GM21825 (cell line): ENCODE measurements at regions not wholly inside any gene's neighbourhood (a gene's known extent, or its start where the extent isn't known, plus 50 kb on each side); places are given as distances from the start of the nearest gene placed in this dataset.

ENCODE experiments used
- ATAC-seq: cut with Tn5 transposase; IDR thresholded peaks from one replicate; pipeline ENCODE4 v1.9.1; 2021; ENCODE audit warnings: mild to moderate bottlenecking, moderate library complexity; ENCODE audit not compliant: unreplicated experiment

DNA sequence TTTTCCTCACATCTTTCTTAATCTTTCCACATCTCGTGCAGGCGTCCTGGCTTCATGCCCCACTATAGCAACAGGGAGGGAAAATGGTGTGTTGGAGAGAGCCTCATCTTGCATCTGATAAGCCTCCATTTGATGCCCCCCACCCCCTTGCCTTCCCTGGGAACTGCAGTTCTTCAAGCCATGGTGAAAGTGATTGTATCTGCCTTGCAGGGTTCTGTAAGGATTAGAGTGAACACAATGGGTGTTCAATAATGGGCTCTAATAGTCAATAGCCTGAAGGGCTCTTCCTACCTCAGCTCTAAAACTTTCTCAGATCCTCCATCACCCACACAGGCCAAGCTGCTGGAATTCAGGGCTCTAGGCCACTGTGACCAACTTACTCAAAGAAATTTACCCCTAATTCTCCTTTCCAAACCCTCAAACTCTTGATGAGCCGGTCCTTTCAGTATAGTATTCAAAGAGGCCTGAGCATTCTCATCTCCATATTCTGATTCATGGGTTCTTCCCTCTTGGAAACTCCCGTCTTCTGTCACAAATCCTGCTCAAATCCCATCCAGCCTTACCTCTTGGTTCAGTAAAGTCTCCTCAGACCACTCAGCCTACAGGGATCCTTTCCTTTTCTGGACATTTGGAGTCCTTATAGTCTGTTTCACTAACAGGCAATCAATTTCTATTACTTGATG lies 128.3 kb upstream of the TRIM2 start:
- no peak for ATAC-seq

DNA sequence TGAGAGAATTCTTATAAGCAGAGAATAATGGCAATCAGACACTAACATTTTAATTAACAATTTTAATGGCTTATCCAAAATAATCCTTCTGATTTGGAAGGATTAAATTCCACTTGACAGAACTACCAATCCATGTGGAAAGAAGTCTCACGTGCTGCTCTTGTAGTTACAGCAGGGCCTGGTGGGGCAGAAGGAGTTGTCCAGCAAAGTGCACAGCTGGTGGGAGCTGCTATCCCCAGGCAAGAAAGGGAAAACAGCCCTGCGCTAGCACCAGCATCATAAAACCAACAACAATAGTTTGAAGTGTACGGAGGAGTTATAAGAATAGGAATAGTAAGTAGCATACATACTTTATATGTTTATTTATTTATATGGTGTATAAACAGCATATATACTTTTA lies 127.4 kb upstream of the TRIM2 start:
- ATAC-seq, result no peak

DNA sequence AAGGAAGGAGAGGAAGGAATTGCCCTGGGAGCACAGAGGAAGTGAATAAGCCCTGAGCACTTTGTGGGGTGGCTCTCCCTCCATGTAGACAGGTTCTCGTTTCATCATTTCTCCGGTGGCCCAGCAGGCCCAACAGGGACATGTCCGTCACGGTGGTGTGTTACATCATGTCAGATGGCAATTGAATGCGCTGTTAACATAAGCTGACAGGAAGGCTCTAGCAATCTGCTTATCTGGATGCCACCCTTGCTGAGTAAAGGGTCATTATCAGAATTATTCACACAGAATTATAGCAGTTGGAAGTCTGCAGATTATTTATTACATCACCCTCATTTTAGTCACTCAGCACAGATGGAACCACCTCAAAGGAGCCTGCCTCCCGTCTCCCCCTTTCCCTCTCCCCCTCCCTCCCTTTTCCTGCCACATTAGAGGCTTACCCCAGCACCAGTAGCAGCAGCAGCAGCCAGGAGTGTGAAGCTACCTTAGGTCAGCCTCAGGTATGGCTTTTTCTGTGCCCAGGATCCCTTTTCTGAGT lies 124.3 kb upstream of the TRIM2 start:
- no peak for ATAC-seq

DNA sequence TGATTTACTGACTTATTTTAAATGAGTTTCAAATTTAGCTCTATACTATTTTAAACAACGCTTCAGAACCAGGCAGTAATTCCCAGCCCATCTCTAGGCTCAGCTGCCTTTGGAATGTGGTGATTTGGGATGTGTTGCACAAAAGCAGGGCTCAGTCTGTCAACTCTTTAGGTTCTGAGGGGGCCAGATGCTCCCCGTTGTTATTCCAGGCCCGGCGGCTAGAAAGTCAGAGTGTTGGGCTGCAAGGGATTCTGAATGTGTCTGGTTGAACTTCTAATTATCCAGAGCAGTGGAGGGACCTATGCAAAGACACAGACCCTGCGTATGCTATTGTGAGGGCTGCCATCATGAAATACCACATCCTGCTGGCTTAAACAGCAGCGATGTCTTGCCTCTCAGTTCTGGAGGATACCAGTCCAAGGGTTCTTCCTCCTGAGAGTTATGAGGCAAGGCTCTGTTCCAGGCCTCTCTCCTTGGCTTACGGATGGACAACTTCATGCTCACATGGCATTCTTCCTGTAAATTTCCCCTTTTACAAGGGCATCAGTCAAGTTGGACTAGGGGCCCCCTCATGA lies 123.2 kb upstream of the TRIM2 start:
- ATAC-seq, result no peak

DNA sequence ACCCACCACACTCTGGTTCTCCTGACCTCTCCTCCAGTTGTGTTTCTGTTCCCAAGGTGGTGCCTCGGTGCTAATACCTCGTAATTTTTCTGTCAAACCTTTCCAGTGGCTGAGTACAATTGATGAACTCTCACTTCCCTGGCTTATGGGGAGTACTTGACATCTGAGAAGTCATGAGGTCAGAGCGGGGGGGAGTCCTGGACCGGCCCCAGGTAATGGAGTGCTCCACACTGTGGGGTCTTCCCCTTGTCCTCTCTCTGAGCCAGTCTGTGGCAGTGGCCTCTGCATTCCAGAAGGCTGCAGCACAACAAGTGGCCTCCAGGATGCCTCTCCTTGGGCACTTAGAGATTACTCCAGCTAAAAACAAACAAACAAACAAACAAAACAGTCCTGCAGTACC lies 122.5 kb upstream of the TRIM2 start:
- ATAC-seq, result no peak

DNA sequence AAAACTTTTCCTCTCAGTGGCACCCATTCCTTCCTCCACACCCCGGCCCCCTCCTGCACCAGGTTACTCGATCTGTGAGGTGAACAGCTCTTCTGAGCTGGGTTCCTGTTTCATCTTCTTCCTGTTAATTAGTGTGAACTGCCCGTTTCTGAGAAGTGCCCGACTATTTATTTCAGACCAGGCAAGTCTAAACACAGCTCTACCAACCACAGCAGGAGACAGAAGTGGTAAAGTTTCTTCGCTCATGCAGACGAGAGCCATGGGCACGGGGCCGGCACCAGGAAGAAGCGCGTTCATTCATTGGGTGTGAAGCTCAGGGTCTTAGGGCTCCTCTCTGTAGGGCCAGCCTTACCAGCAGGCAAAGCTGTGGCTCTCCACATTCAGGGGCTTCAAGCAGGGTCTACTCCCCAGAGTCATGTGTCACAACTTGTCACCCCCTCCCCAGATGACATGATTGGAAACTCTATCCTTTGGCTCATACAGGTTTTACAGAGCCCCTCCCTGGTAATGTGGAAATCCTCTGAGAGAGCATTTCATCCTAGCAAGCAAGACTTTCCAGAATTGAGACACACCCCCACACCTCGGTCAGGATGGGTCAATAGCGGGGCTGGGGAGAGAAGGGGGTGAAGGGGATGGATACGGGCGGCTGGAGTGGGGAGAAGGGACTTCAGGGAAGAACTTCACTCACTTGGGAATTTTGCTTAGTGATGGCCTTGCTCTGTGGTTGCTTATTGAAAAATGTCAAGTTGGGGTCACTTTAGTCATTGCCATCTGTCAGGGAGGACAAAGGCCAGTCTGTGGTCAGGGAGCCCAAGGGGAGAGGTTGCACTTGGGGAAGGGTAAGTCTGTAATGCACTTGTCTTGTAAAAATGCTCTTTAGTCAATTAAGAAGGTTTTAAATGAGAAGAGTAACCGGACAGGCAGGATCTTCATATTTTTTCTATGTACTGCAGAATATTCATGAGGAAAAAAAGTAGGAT lies 121.6 kb upstream of the TRIM2 start:
- no peak for ATAC-seq

DNA sequence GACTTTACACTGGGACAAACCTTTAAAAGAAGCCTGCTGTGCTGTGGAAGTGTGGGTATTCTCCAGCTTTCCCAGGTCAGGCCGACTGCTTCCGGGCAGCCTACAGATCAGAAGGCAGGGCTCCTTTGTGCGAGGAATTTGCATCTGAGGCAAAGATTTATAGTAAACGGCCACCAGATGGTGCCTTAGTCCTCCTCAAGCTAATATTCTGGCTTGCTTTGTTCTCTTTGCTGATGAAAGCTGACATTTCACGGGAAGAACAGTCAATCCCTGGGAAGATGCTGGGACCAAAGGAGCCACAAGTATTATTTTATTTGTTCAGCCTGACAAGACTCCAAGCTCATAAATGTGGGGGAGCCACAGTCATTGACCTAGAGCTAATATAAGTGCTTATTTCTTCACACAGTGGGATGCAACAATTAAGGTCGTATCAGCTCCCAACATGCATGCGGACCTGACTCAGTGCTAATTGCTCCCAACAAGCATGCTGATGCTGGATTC lies 120.7 kb upstream of the TRIM2 start:
- peak; percentile 56 for ATAC-seq

DNA sequence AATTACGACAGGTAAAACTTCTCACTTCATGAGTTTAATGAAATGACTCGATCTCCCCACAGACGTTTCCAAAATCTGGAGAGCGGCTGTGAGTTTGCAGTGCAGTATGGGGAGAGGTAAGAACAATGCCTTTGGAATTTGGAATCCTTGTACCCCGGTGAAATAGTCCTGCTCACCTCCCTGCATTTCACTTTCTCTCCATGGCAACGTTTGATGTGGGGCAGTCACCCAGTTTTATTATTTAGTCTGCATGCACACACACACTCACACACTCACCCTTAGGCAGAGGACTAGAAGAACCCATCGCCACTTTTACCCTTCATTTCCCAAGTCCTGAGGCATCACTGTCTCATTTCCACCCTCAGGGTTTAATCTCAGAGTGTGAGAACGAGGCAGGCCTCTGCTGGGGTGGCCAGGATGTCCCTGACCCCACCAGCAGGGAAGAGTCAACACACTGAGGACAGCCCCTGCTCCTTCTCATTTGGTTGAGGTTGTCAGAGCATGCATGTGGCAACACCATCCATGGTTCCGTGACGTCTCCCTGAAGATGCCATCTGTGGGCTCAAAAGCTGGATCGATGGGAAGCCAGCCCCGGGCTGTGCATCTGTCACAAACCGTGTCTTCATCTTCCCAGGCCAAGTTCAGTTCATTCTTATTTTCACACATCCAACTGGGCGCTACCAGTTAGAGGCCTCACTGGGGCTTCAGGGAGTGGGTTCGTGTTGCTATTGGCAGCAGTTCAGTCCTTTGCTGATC lies 119.8 kb upstream of the TRIM2 start:
- ATAC-seq, result no peak

DNA sequence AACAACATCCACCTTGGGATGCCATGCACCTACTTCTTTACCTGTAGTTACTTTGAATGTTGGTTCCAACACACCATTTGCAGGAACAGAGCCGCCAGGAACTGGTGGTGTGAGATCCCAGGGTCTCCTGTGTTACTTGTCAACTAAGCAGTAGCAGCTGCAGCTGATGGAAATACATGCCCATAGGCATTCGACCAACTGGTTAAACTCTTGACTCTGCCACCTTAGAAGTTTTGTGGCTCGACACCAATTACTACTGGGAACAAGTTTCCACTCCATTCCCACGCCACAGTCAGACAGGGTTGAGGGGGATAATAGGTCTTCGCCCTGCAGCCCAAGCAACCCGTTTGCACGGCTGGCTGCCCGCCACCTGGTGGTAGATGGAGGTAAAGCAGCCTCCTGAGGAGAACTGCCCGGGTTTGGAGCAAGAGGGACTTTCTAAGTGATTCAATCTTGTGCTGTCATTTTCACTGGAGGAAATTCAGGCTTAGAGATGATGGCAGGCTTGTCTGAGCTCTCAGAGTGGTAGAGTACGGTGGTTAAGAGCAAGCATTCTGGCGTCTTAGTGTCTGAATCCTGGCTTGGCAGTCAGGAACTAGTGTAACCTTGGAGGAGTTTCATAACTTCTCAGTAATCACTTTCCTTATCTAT lies 119.1 kb upstream of the TRIM2 start:
- ATAC-seq, result no peak

DNA sequence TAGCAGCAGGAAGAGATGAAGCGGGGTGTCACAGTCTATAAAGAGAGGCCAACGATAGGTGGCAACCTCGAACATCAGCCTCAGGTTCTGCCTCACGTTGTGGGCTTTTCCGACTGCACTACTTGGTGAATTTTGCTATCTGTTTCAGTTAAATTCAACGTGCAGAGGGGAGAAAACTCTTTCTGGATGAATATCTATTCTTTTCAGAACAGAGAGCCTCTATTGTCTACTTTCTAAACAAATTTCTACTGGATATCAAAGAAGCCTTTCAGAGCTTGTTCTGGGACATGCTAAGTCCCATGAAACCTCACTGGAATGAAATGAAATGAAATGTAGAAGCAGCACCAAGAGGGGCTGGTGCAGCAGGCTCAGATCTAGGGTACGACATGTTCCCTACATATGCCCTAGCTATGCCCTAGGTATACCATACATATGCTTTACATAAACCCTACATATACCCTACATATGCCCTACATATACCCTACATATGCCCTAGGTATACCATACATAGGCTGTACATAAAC lies 116.5 kb upstream of the TRIM2 start:
- ATAC-seq, result no peak

DNA sequence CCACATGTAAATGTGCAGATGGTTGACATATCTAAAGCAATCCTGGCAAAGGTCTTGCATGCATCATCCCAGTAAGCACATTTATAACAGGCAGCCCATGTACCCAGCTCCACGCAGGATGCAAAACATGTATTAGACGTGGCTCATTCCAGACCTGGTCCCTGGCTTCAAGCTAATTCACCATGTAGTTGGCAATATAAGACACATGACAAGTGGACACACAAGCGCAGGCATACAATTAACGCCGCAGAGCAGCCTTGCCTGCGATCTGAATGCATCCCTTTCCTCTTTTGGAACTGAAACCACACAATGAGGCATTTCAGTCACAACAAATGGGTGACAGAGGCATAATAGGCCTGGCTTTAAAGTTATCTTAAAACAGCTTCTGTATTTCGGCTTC lies 114.5 kb upstream of the TRIM2 start:
- no peak for ATAC-seq

DNA sequence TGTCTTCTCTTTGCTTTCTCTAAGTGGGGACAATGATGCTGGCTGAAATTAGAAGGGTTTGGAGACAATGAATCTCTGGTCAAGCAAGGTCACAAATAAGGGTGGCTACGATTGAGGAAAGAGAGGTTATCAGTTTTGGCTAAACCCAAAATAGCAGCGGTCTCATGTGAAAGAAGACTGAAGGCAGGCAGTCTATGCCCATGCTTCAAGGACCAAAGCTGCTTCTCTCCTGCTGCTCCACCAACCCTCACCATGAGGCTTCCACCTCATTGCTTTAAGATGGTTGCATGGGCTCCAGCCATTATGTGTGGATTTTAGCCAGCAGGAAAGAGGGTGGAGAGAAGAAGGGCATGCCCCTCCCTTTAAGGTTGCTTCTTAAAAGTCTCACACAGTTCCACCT lies 114.1 kb upstream of the TRIM2 start:
- no peak for ATAC-seq

DNA sequence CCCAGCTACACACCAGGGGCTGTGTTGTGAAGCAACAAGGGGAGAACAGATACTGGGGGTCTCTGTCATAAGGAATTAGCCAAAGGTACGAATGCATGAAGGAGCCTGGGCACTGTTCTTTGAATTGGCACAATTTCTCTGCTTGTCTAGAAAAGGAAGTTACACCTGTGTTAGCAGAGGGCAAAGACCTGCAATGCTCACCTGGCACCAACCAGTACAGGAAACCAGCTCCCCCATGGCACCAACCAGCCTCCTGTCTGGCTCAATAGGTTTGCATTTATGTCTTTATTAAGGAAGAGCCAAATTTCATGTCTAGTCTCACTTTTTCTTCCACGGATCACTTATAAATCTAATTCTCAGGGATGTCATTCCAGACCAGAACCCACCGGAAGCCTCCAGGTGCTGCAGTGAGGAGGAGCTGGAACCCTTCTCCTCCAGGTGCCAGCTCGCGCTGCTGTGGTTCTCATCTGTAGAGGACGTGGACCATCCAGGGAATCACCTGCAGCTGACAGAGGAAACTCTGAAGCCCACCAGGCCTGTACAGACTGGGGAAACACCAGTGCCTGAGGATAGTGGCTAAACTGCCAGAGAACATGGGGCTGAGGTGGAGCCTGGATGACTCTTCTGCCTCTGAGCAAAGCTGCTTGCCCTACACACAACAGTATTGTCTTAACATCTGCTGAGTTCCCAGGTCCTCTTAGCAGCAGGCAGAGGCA lies 113.4 kb upstream of the TRIM2 start:
- ATAC-seq, result no peak

DNA sequence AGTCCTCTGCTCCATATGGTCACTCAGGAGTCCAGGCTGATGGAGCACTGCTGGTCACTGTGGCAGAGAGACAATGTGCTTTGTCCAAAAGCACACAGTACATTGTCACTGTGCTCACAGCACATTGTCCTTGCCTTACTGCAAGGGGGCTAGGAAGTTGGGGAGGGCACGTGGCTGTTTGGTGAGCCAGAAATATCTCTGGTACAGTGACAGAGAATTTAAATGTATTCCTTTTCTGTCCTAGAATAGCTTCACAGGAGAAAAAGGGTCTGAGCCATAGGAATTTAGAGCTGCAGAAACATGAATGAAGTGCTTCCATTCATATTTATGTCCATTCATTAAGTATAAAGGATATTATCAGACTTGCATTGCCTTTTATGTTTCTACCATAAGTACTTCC lies 110.8 kb upstream of the TRIM2 start:
- no peak for ATAC-seq

DNA sequence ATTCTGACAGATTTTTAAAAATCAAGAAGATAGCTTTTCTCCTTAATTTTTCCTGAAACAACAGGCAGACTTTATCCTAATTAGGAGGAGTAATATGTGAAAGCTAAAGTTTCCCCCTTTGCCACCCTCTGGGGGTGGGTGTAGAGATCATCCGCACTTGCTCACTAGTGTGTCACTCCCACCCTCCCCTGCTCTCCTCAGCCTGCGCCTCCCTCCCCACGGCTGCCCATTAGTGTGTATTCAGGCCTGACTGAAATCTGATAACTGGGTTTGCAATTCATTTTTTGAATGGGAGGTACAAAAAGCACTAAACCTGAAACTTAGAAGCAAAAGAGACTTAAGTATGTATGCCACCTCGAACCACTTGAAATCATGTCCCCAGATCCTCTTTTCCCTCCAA lies 110.4 kb upstream of the TRIM2 start:
- ATAC-seq, result no peak

DNA sequence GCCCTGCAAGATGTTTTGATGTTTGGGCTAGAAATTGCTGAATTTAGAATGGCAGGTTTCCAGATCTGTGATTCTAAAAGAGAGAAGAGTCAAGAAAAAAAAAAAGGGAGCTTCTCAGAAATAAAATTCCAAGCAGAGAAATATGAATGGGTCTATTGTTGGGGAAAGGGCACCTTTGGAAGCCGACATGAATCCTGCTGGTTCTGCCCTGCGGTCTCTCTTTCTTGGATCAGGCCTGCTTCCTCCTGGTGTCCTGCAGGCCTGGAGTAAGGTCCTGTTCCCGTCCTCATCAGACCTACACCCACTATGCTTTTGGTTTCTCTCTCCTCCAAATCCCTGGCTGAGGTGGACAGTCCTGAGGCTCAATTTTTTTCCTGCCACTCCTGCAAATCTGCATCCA lies 109.8 kb upstream of the TRIM2 start:
- no peak for ATAC-seq

DNA sequence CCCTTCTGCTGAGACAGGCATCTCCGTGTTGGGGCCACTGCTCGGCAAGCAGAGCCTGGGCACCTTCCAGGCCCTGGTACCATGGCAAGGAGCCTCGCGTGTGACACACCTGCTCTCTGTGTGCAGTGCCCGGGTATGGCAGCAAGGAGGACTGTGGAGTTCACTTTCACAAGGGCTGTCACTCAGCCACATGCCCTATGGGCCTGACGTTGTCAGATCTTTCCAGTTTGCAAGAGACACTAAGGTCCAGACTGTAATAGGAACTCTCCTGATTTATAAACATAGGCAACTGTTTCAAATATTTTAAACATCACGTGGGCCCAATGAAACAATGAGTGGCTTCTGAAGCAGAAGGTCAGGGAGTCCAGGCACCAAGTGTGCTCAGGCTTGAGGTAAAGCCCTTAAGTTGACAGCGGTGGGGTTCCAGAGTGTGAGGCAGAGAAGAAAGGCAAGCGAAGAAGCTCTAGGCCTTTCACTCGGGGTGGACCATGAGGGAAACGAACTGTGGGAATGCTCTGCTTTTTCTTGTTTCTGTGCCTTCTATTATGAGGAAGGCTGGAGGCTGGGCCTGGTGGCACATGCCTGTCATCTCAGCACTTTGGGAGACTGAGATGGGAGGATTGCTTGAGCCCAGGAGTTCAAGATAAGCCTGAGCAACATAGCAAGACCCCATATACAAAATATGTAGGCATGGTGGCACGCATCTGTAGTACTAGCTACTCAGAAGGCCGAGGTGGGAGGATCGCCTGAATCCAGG lies 108.6 kb upstream of the TRIM2 start:
- ATAC-seq, result no peak

DNA sequence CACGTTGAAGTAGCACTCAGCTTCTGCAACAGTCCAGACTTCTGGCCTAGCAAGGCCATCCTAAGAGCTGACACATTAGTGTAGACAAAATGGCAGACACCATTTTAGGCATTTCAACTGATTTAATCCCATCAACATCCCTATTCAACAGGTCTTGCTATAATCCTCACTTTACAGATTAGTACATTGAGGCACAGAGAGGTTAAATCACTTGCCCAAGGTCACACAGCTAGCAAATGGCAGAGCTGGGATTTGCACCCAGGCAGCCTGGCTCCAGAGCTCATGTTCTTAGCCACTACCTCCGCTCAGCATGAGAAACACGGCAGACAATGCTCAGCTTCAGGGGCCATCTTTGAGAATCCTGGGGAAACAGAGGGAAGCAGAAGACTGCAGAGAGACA lies 107.9 kb upstream of the TRIM2 start:
- ATAC-seq, result no peak

DNA sequence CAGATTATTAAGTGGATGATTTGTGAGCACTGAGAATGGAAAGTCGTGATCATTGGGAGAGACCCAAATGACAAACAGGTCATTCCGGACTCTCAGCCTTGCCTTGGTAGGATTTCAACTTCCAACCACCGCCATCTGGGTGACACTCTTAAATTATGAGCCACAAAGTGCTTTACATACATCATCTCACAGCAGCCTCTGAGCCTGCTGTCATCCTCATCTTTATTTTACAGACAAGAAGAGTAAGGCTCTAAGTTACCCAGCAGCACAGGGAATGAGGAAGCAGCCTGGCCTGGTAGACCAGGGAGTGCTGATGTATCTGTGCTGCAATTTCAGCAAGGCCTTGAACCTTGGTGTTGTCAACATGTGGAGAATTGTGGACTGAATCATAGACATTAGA lies 105.8 kb upstream of the TRIM2 start:
- ATAC-seq, result no peak
